Testis (tissue), 2 donors: ENCODE measurements at regions not wholly inside any gene's neighbourhood (a gene's known extent, or its start where the extent isn't known, plus 50 kb on each side); places are given as distances from the start of the nearest gene placed in this dataset.

Source experiments
- DNase-seq: peaks from one replicate; pipeline ENCODE4 v3.0.0-alpha.2; 2019
- H3K27ac ChIP-seq, 2 donors: fragments of 200-600 bp; sonication (generic); one replicate each; pipeline ENCODE4 v1.5.1; 2019
- H3K27me3 ChIP-seq: fragments of 200-600 bp; sonication (generic); one replicate; pipeline ENCODE4 v1.5.1; 2019
- H3K36me3 ChIP-seq: fragments of 200-600 bp; sonication (generic); one replicate; pipeline ENCODE4 v1.5.1; 2017; ENCODE audit warnings: low read depth; ENCODE audit errors: missing control alignments
- H3K4me1 ChIP-seq: fragments of 200-600 bp; sonication (generic); one replicate; pipeline ENCODE4 v1.5.1; 2019
- H3K4me3 ChIP-seq, 2 donors: fragments of 200-600 bp; sonication (generic); one replicate each; pipeline ENCODE4 v1.5.1; 2017 to 2019
- H3K9me3 ChIP-seq: fragments of 200-600 bp; sonication (generic); one replicate; pipeline ENCODE4 v1.5.1; 2017
- POLR2A ChIP-seq: fragments of 450-650 bp; IDR thresholded peaks from one replicate; pipeline ENCODE4 v1.6.1; 2017; ENCODE audit warnings: antibody characterized with exemption, mild to moderate bottlenecking, moderate library complexity
- WGBS, 2 donors: methylation state at CpG; one replicate each; pipeline ENCODE4 v1.1.5; 2018; 5-methylcytosine and 5-hydroxymethylcytosine counted together
- intact Hi-C: fragments of 100-400 bp; cut with DNase I; formaldehyde crosslinking; loops from one replicate; pipeline ENCODE4 v1.15.1; 2023; ENCODE audit warnings: low total_unique reads
- TF ChIP-seq, protein P1 (sequence below), 3 experiments: fragments of 450-650 bp in 2 of 3; fragments of 200-600 bp in 1 of 3; sonication (generic) in 1 of 3; IDR thresholded peaks; one replicate each; pipeline ENCODE4 v1.5.1; 2016 to 2019; ENCODE audit warnings: antibody characterized with exemption in 3 of 3, mild to moderate bottlenecking in 2 of 3, moderate library complexity in 1 of 3

DNA sequence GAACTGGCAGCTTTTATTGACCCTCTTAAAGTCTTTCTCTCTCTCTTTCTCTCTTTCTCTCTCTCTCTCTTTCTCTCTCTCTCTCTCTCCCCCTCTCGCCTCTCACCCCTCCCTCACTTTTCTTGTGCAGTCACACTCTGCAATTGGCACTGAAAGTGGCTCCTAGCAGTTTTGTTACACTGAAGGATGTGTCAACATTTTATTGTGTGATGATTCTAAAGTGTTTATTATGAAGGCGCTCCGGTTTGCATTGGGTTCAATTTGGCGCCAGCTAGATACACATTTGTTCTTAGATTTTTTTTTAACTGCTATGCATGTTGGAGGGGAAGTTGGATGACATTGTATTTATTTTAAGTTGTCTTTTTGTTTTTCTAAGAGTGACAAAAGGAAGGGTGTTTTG lies 64.0 kb upstream of the CHRM3 start:
- Histone ChIP-seq H3K27ac (no peak overlapping the region), H3K36me3 (no peaks in the 10 kb centered on the region), H3K4me3 (no peak overlapping the region), H3K9me3 (no peaks in the 10 kb centered on the region), H3K4me1 (no peaks in the 10 kb centered on the region), H3K27me3 (no peaks in the 10 kb centered on the region)
- no peak for DNase-seq
- 73 to 86% methylated on average over 4 of the region's 4 CpGs for WGBS, 2 donors
- intact Hi-C loops: no loop called here
- TF ChIP-seq POLR2A: no peak
- TF ChIP-seq, protein P1, sequence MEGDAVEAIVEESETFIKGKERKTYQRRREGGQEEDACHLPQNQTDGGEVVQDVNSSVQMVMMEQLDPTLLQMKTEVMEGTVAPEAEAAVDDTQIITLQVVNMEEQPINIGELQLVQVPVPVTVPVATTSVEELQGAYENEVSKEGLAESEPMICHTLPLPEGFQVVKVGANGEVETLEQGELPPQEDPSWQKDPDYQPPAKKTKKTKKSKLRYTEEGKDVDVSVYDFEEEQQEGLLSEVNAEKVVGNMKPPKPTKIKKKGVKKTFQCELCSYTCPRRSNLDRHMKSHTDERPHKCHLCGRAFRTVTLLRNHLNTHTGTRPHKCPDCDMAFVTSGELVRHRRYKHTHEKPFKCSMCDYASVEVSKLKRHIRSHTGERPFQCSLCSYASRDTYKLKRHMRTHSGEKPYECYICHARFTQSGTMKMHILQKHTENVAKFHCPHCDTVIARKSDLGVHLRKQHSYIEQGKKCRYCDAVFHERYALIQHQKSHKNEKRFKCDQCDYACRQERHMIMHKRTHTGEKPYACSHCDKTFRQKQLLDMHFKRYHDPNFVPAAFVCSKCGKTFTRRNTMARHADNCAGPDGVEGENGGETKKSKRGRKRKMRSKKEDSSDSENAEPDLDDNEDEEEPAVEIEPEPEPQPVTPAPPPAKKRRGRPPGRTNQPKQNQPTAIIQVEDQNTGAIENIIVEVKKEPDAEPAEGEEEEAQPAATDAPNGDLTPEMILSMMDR (IDR thresholded peaks at IDR 0.05): no peak

DNA sequence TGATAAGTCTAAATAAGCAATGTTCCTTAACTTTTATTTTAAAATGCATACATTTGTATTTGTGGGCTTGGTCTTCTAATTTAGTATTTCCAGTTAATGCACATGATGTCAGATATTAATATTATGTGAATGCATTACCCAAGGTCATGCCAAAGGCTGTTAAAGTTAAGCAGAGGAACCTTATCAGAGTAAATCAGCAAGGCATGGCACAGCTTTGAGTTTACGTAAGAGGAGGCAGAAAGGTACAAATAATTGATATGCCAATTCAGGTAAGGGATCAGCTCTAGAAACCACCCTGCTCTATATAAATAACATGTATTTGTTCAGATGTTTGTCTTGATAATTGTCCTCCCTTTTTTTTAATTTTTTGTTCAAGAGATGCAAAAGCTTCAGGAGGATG lies 64.5 kb upstream of the CHRM3 start:
- no peak overlapping the region for H3K27ac ChIP-seq
- 90 to 93% methylated on average over 1 of the region's 1 CpG for WGBS, 2 donors
- no peaks in the 10 kb centered on the region for H3K9me3 ChIP-seq
- no peak for DNase-seq
- no peaks in the 10 kb centered on the region for H3K36me3 ChIP-seq
- no peak overlapping the region for H3K4me3 ChIP-seq
- intact Hi-C loops: no loop called here
- TF ChIP-seq POLR2A: no peak
- TF ChIP-seq, protein P1 (IDR thresholded peaks at IDR 0.05): no peak
- H3K4me1 ChIP-seq: no peaks in the 10 kb centered on the region
- no peaks in the 10 kb centered on the region for H3K27me3 ChIP-seq

GRCh38 chr1:239317948-239318347 lies 68.4 kb upstream of the CHRM3 start:
- intact Hi-C loops: no loop called here
- no peaks in the 10 kb centered on the region for H3K36me3 ChIP-seq
- no peak for DNase-seq
- H3K4me3 ChIP-seq: no peak overlapping the region
- TF ChIP-seq, protein P1 (IDR thresholded peaks at IDR 0.05): no peak
- TF ChIP-seq POLR2A: no peak
- no peaks in the 10 kb centered on the region for H3K9me3 ChIP-seq
- no peaks in the 10 kb centered on the region for H3K4me1 ChIP-seq
- H3K27ac ChIP-seq: no peak overlapping the region
- 81 to 97% methylated on average over 1 of the region's 1 CpG for WGBS, 2 donors
- H3K27me3 ChIP-seq: no peaks in the 10 kb centered on the region

DNA sequence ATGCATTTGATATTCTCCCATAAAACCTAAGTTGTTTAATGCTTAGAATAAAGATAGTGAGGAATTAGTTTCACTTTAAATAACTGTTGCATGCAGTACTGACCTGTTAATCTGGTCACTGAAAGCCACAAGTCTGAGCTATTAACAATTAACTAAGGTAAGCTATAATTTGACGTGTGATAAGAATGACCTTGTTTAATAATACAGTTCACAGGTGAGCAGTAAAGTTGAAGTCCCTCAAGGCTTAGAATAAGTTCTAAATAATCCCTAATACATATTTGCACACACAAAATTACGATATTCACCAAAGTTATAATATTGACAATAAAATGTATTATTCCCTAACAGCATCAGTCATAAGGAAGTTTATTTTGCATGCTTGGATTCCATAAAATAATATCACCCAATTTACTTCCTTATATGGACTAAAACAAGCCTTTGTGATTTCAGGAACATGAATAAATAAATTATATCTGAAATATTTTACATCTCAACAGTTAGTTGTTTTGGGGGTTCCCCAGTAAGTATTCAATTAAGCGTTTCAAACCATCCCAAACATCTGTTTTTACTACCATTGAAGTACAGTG lies 70.6 kb upstream of the CHRM3 start:
- Histone ChIP-seq H3K27ac (no peak overlapping the region), H3K4me1 (no peaks in the 10 kb centered on the region), H3K36me3 (no peaks in the 10 kb centered on the region), H3K27me3 (no peaks in the 10 kb centered on the region), H3K4me3 (no peak overlapping the region), H3K9me3 (no peaks in the 10 kb centered on the region)
- TF ChIP-seq POLR2A: no peak
- TF ChIP-seq, protein P1 (IDR thresholded peaks at IDR 0.05): no peak
- 72 to 77% methylated on average over 3 of the region's 3 CpGs for WGBS, 2 donors
- DNase-seq: no peak
- intact Hi-C loops: no loop called here

GRCh38 chr1:239311331-239311730 lies 75.0 kb upstream of the CHRM3 start:
- H3K27me3 ChIP-seq: no peaks in the 10 kb centered on the region
- no peaks in the 10 kb centered on the region for H3K36me3 ChIP-seq
- H3K27ac ChIP-seq: no peak overlapping the region
- no peak overlapping the region for H3K4me3 ChIP-seq
- DNase-seq: no peak
- 83 to 91% methylated on average over 5 of the region's 5 CpGs for WGBS, 2 donors
- no peaks in the 10 kb centered on the region for H3K9me3 ChIP-seq
- intact Hi-C loops: no loop called here
- H3K4me1 ChIP-seq: no peaks in the 10 kb centered on the region
- no peak for TF ChIP-seq POLR2A
